Vagina (tissue), 2 donors: ENCODE measurements at regions not wholly inside any gene's neighbourhood (a gene's known extent, or its start where the extent isn't known, plus 50 kb on each side); places are given as distances from the start of the nearest gene placed in this dataset.
"Not testable (repeated sequence)": the region's sequence is repeated elsewhere in the genome, so short reads cannot be mapped to it uniquely, and the experiment has no call there.

ENCODE experiments used
- DNase-seq, 2 donors: peaks; one replicate each; pipeline ENCODE4 v3.0.0-alpha.2; 2017; ENCODE audit errors: extremely low spot score in 2 of 2
- H3K27ac ChIP-seq: fragments of 200-600 bp; sonication (generic); one replicate; pipeline ENCODE4 v1.5.1; 2019
- H3K27me3 ChIP-seq: fragments of 200-600 bp; sonication (generic); one replicate; pipeline ENCODE4 v1.5.1; 2019
- H3K36me3 ChIP-seq, 2 donors: fragments of 200-600 bp; sonication (generic); one replicate each; pipeline ENCODE4 v1.5.1; 2017 to 2019
- H3K4me1 ChIP-seq: fragments of 200-600 bp; sonication (generic); one replicate; pipeline ENCODE4 v1.5.1; 2019
- H3K4me3 ChIP-seq, 2 donors: fragments of 200-600 bp; sonication (generic); 1 replicate in 1 of 2; 2 replicates in 1 of 2; pipeline ENCODE4 v1.5.1; 2016 to 2019
- H3K9me3 ChIP-seq: fragments of 200-600 bp; sonication (generic); one replicate; pipeline ENCODE4 v1.5.1; 2019
- CTCF ChIP-seq, 3 experiments: fragments of 450-650 bp in 2 of 3; fragments of 200-600 bp in 1 of 3; sonication (generic) in 1 of 3; IDR thresholded peaks; one replicate each; pipeline ENCODE4 v1.5.1; 2017 to 2019; ENCODE audit warnings: antibody characterized with exemption in 3 of 3, mild to moderate bottlenecking in 2 of 3, moderate library complexity in 2 of 3
- POLR2A ChIP-seq, 2 donors: fragments of 450-650 bp; IDR thresholded peaks; one replicate each; pipeline ENCODE4 v1.6.1; 2017; ENCODE audit warnings: antibody characterized with exemption in 2 of 2, mild to moderate bottlenecking in 2 of 2, moderate library complexity in 2 of 2
- POLR2AphosphoS5 ChIP-seq, 2 donors: sonication (generic); formaldehyde crosslinking; IDR thresholded peaks; one replicate each; pipeline ENCODE4 v1.9.0; 2017; ENCODE audit warnings: antibody characterized with exemption in 2 of 2, mild to moderate bottlenecking in 2 of 2, low read depth in 1 of 2; ENCODE audit not compliant: insufficient read depth in 1 of 2
- intact Hi-C: fragments of 100-400 bp; cut with DNase I; formaldehyde crosslinking; loops from one replicate; pipeline ENCODE4 v1.15.1; 2023

DNA sequence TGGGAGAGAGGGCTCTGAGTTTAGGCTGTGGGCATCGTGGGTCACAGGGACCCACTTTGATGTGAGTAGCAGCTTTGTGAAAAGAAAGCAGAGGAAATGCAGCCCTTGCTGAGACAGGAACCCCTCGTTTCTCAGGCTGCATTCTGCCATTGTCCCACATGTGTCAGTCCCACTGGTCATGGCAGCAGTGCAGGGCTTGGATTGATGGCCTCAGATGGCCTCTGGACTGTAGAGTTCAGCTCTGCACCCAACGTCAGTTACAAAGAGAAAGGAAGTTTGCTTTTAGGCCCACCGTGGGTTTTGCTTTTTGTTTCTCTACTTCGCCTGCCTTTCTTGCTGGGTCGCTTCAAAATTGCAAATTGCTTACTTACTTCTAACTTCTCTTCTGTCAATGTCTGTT lies 248.3 kb upstream of the KLF3 start:
- H3K4me3 ChIP-seq: no peak overlapping the region
- TF ChIP-seq CTCF (IDR thresholded peaks at IDR 0.05): no peak
- TF ChIP-seq POLR2A (IDR thresholded peaks at IDR 0.05): no peak
- no peak for TF ChIP-seq POLR2AphosphoS5 (IDR thresholded peaks at IDR 0.05; ENCODE audit: insufficient read depth in 1 of 2, low read depth in 1 of 2)
- no peaks in the 10 kb centered on the region for H3K27me3 ChIP-seq
- H3K4me1 ChIP-seq: no peaks in the 10 kb centered on the region
- no peaks in the 10 kb centered on the region for H3K36me3 ChIP-seq
- intact Hi-C loops: no loop called here
- no peak overlapping the region for H3K27ac ChIP-seq
- no peak for DNase-seq
- H3K9me3 ChIP-seq: no peaks in the 10 kb centered on the region

- Histone ChIP-seq H3K27me3 (no peaks in the 10 kb centered on the region), H3K36me3 (no peaks in the 10 kb centered on the region), H3K9me3 (no peaks in the 10 kb centered on the region), H3K27ac (no peak overlapping the region), H3K4me3 (no peak overlapping the region), H3K4me1 (no peaks in the 10 kb centered on the region)
- intact Hi-C loops: no loop called here
- TF ChIP-seq CTCF (IDR thresholded peaks at IDR 0.05): no peak
- TF ChIP-seq POLR2A (IDR thresholded peaks at IDR 0.05): no peak
- TF ChIP-seq POLR2AphosphoS5 (IDR thresholded peaks at IDR 0.05; ENCODE audit: insufficient read depth in 1 of 2, low read depth in 1 of 2): no peak
- no peak for DNase-seq
Observed at GRCh38 chr4:38416450-38417014, 247.5 kb upstream of the KLF3 start.

DNA sequence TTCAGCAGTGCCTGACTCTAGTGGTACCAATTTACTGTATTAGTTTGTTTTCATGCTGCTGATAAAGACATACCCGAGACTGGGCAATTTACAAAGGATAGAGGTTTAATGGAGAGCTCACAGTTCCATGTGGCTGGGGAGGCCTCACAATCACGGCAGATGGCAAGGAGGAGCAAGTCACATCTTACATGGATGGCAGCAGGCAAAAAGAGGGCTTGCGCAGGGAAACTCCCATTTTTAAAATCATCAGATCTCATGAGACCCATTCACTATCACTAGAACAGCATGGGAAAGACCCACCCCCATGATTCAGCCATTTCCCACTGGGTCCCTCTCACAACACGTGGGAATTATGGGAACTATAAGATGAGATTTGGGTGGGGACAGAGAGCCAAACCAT lies 243.7 kb upstream of the KLF3 start:
- H3K4me3 ChIP-seq, intact Hi-C loops, H3K36me3 ChIP-seq, H3K4me1 ChIP-seq, H3K9me3 ChIP-seq, H3K27ac ChIP-seq, DNase-seq, H3K27me3 ChIP-seq: not testable (repeated sequence)

DNA sequence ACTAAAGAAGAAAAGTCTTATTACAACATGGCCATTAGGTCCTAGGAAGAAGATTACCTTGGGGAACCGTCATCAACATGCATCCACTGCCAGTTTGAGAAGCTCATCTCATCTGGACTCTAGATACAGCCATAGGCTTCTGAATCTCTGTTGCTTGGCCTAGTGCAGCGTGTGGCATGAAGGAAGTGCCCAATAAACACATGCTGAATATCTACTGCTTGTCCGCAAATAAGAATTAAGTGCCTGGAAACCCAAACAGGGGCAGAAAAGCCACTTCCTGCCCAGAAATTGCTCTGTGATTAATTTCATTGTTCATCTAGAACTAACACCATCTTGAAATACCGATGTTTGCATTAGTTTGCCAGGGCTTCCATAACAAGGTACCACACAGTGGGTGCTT lies 241.1 kb upstream of the KLF3 start:
- no peaks in the 10 kb centered on the region for H3K9me3 ChIP-seq
- H3K27ac ChIP-seq: no peak overlapping the region
- H3K36me3 ChIP-seq: no peaks in the 10 kb centered on the region
- no peak for DNase-seq
- intact Hi-C loops: no loop called here
- no peaks in the 10 kb centered on the region for H3K4me1 ChIP-seq
- TF ChIP-seq CTCF (IDR thresholded peaks at IDR 0.05) (no peak), POLR2AphosphoS5 (IDR thresholded peaks at IDR 0.05; ENCODE audit: insufficient read depth in 1 of 2, low read depth in 1 of 2) (no peak), POLR2A (IDR thresholded peaks at IDR 0.05) (no peak)
- no peaks in the 10 kb centered on the region for H3K27me3 ChIP-seq
- H3K4me3 ChIP-seq: no peak overlapping the region

GRCh38 chr4:38424151-38424871 lies 239.7 kb upstream of the KLF3 start:
- H3K36me3 ChIP-seq: no peaks in the 10 kb centered on the region
- no peaks in the 10 kb centered on the region for H3K9me3 ChIP-seq
- H3K27me3 ChIP-seq: no peaks in the 10 kb centered on the region
- TF ChIP-seq CTCF (IDR thresholded peaks at IDR 0.05) (no peak), POLR2AphosphoS5 (IDR thresholded peaks at IDR 0.05; ENCODE audit: insufficient read depth in 1 of 2, low read depth in 1 of 2) (no peak), POLR2A (IDR thresholded peaks at IDR 0.05) (no peak)
- no peak for DNase-seq
- no peak overlapping the region for H3K4me3 ChIP-seq
- H3K27ac ChIP-seq: no peak overlapping the region
- H3K4me1 ChIP-seq: no peaks in the 10 kb centered on the region
- intact Hi-C loops: no loop called here
